NCI-H510A (cell line): ENCODE measurements at regions not wholly inside any gene's neighbourhood (a gene's known extent, or its start where the extent isn't known, plus 50 kb on each side); places are given as distances from the start of the nearest gene placed in this dataset.
A peak's percentile ranks its signal among the peaks of the same experiment; 100 is the strongest.

Experiments used
- DNase-seq: peaks from one replicate; lab custom pipeline; 2025; lab: John Stamatoyannopoulos, UW

DNA sequence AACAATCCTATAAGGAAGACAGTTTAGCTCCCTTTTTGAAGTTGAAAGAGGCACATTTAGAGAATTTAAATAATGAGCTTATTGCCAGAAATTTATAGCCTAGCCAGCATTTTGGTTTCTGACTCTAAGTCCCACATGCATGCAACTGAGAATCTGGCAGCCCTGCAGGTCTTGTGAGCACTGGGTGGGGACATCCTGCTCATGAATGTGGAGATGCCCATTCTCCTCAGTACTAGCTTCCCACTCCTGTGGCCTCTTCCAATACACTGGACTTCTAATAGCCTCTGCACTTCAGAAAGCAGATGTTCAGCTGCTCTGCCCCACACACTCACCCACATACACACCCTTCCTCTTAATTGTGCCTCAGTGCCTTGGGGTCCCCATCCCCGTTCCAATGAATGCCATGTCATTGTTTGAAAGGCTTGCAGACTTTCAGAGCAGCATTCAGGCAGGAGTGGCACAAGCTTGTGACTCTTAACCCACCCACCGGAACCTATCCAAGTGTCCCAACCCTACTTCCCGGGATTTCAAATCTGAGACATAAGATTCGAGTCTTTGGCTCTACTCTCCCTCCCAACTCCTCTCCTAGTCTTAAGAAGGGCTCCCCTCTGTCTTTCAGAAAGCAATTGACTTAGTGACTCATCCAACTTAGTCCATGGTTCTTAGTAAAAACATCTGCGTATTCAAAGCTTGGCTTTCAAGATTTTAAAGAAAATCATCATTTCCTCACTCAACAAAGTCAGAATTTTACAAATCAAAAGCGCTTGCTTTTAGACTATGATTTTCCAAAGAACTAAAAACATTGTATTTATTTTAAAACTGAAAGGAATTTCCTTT is 80.0 kb upstream of the FREM2 start:
- no peak for DNase-seq

DNA sequence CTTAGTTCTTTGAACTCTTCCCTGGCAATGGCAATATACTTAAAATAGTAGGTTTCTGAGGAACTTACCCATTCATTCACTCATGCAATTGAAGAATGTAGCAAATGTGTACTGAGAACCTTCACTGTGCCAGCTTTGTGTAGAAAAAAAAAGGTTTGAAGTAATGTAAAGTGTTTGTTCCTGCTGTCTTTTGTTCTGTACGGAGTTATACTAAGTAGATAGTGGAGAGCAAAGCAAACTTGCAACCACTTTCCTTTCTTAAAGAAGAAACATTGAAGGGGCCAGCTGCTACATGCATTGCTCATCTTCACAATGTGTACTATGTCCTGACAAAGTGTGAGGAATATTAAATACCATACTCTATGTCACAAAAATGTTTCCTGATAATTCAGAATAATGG is 68.9 kb upstream of the FREM2 start:
- DNase-seq: no peak

DNA sequence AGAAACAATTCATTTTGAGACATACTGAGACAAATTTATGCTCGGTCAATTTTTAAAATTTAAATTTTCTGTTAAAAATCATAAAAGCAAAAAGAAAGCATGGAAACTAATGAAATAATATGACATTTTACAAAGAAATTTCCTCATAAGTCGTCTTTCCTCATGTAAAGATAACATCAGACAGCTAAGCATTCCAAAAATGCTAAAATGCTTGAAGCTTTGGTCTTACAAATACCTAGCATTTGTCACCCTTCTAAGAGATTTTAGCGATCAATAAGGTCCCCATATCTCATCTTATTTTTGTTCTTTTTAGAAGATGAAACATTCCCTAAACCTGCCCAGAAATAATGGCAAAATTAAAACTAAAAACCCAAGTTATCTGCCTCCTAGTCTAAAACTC is 68.5 kb upstream of the FREM2 start:
- no peak for DNase-seq

DNA sequence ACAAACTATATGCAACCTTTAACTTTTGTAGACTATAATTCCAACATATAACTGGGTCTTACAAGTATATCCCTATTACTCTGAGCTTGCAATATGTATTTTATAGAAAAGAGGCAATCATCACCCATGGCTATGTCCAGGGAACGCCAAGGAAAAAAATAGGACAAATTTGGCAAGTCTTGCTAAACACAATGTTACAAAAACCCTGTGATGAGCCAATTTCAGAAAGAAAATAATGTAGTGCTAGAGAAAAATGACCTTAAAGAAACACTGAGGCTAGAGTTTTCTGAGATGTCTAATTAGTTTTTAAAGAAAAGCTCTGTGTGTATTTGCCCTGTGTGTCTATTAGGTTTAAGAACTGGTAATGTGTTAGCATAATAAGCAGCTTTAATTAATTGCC is 68.0 kb upstream of the FREM2 start:
- DNase-seq: no peak

DNA sequence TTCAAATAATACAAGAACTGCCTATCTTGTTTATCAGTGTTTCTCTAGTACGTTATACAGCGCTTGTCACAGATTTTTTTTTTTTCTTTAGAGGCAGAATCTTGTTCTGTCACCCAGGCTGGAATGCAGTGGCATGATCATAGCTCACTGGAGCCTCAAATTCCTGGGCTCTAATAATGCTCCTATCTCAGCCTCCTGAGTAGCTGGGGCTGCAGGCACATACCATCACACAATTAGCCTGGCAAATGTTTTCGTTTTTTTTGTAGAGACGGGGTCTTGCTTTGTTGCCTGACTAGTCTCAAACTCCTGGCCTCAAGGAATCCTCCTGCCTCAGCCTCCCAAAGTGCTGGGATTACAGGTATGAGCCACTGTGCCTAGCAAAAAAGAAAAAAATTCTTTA is 66.0 kb upstream of the FREM2 start:
- DNase-seq: no peak

DNA sequence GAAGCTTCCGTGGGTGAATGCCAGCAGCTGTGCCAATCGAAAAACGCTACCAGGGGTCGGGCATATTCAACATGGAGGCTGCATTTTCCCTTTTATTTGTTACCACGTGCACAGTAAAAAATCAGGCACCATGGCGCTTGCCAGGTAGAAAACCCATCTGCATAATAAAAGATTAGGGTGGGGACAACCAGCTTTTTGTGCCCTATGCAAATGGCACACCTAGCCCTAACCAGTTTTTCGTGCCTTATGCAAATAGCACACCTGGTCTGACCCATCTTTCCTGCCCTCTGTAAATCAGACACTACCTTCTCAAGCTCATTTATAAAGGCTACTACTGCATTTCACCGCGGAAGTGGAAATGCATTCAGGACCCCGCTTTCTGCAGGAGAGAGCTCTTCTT is 62.1 kb upstream of the FREM2 start:
- DNase-seq: no peak

DNA sequence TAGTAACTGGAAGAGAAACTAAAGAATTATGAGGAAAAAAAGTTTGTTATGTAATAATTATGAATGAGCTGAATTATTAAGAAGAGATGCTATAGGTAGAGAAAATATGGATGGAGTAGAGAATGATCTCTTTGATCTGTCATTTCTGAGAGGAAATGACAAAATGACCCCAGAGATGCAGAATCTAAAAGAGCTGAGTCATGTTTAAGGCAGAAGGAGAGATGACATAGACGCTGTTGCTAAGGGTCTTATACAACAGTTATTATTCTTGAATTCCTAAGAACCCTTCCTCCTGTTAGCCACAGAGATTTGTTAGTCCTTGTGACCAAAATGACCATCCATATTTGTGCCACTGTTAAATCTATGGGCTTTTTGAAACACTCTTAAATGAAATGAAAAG is 58.3 kb upstream of the FREM2 start:
- DNase-seq: no peak

DNA sequence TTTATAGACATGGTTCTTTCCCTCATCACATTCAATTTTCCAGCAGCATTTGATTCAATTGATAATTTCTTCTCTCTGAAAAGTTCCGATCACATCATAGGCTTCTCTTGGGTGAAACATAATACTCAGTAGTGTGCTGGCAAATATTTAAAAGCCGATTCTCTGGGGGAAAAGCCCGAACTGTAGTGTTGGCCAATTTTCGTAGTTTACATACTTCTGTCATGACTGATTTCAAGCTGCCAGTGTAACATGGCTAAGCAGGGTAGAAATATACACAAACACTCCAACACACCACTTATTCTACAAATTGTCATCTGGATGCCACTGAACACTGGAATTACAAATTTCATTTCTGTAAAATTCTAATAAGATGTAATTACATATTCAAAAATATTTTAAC is 56.1 kb upstream of the FREM2 start:
- DNase-seq: no peak

DNA sequence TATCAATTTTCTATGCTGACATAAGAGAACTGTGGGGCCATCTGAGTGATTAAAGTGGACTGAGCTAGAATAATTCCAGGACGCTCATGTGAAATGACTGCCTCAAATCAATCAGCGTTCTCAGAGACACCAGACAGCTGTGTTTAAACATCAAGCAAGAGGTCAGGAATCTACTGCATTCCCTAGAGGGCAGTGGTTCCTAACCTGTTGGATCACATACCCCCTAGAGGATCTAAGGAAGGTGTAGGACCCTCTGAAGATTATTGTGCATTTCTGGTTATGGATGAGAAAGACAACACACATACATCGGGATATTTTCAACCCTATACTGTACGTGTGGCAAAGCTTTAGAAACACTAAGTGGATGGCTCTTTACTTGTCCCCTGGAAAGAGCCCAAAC is 51.8 kb upstream of the FREM2 start:
- no peak for DNase-seq

DNA sequence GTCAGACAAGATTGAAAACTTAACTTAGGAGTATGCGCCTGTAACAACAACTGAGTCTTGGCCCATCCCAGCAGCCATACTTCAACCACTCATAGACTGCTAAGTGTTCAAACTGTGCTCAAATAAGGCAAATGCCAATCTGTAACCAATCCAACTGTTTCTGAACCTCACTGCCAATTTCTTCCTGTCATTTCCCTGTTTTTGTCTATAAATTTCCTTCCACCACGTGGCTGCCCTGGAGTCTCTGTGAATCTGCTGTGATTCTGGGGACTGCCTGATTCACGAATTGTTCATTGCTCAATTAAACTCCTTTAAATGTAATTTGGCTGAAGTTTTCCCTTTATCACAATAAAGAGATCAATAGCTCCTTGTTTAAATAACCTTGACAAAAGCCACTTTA is 50.8 kb upstream of the FREM2 start:
- no peak for DNase-seq

DNA sequence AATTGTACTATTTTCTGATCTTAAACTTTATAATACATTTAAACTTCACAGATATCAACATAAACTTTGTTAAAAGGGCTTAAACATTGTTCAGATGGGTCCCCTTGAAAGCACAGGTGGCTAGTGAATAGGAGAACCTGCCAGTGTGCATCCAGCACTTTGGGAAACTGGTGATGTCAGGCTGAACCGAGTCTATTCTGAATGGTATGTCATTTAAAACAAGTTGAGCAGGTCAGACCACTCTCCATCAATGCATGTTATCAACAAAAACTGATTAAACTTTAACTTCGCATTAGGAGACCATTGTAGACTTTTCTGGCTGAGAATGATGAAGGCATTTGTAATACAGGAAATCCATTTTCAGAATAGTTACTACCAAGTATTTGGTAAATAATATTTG is 50.1 kb upstream of the FREM2 start:
- peak; percentile 31 for DNase-seq
